H54 (cell line): ENCODE measurements at regions not wholly inside any gene's neighbourhood (a gene's known extent, or its start where the extent isn't known, plus 50 kb on each side); places are given as distances from the start of the nearest gene placed in this dataset.

ENCODE experiments used
- DNase-seq: peaks from one replicate; pipeline ENCODE4 v3.0.0; 2011; ENCODE audit warnings: low spot score, mixed read lengths; ENCODE audit not compliant: insufficient read length
- FAIRE-seq: peaks from 3 replicates; lab custom pipeline; 2011; peaks lifted over from hg19 to GRCh38; lab: Jason Lieb, UNC
- POLR2A ChIP-seq: IDR thresholded peaks from 2 replicates; pipeline ENCODE4 v1.6.1; 2011; ENCODE audit warnings: low read depth, mild to moderate bottlenecking, low read length

- no peak for TF ChIP-seq POLR2A
- DNase-seq (no peak), FAIRE-seq (no peak)
Observed at GRCh38 chr21:36567216-36567885, 87.4 kb upstream of the CLDN14 start.

DNA sequence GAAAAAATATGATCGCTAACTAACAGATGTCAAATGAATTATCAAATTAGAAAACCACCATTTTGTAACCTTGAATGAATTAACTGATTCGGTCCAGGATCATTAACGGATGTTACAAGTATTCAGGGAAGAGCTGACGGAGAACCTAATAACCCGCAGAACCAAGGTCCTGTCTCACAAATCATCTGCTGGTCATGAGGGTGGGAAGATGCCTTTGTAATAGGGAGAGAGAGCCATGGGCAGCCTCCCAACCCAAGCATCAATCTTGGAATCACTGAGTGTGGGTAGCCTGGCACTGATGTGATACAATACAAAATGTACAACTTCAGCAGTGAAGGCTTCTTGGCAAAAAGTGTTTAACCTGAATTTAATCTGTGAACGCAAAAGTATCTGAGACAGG is 89.6 kb upstream of the CLDN14 start:
- no peak for TF ChIP-seq POLR2A
- DNase-seq (no peak), FAIRE-seq (no peak)

DNA sequence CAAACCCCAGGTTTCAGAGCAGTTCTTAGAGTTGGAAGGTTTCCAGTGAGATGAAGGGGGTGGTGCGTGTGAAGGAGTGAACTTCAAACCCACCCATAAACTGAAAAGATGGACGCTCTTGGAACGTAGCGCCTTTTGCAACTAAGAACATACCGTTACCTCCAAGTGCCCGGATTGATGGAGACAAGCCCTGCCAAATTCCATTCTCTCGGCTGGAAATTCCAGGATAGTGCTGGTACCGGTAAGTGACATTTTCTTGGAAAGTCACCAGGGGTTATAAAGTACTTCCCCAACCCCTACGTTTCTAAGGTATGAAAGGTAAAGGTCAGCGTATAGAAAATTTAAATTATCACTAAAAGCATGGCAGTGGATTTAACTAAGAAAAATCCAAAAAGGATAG is 91.6 kb upstream of the CLDN14 start:
- TF ChIP-seq POLR2A = no peak
- FAIRE-seq (no peak), DNase-seq (no peak)

DNA sequence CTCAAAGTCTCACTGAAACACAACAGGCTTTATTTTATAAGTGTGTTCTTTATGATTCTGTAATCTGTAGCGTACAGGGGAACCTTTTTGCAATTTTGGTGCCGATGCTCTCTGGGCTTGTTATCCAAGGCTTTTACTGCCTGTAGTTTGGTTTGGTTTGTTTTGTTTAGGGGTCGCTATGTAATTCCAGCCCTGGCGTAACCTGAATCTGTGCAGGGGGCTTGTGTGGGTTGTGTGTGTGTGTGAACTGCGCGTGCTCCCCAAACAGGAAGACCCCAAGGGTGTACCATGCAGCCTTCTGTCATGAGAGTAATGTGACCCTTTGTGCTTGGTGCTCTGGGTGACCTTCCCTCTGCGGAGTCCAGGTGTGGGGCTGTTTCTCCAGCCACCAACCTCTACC is 92.1 kb upstream of the CLDN14 start:
- no peak for TF ChIP-seq POLR2A
- FAIRE-seq = no peak
- no peak for DNase-seq

DNA sequence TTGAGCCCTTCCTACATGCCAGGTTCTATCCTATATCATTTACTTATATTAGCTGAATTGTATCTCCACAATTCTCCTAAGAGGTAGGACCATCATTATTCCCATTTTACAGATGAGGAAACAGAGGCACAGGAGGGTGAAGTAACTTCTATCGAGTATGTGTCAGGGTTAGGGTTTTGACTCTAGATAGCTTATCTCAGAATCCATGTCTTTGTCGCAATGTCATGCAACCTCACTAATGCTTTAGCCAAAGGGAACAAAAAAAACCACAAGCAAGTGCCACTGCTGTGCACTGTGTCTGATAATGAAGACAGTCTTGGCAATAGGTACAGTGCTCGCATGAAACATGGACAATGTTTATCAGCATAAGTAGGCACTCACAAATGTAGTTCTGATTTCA is 95.4 kb upstream of the CLDN14 start:
- no peak for FAIRE-seq
- no peak for TF ChIP-seq POLR2A
- no peak for DNase-seq

- TF ChIP-seq POLR2A = no peak
- FAIRE-seq (no peak), DNase-seq (no peak)
Observed at GRCh38 chr21:36576441-36576840, 96.5 kb upstream of the CLDN14 start.

DNA sequence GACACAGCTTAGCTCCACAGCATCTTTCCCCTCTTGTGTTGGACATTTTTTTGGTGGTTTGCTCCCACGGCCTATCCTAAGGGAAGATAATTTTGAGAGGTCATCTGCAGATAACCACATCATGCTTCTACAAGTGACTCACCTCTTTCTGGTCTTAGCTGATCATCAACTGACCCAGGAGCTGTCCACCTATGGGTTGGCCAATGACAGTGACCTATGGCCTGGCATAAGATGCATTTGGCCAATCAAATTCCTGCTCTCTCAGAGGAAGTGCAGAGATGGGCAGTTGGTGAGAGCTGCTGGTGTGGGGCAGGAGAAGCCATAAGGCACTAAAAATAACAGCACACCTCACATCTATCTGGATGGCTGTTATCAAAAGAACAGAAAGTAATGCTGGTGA is 100.0 kb upstream of the CLDN14 start:
- DNase-seq (no peak), FAIRE-seq (no peak)
- TF ChIP-seq POLR2A = no peak

GRCh38 chr21:36582271-36582670 is 102.3 kb upstream of the CLDN14 start:
- DNase-seq (no peak), FAIRE-seq (no peak)
- no peak for TF ChIP-seq POLR2A

DNA sequence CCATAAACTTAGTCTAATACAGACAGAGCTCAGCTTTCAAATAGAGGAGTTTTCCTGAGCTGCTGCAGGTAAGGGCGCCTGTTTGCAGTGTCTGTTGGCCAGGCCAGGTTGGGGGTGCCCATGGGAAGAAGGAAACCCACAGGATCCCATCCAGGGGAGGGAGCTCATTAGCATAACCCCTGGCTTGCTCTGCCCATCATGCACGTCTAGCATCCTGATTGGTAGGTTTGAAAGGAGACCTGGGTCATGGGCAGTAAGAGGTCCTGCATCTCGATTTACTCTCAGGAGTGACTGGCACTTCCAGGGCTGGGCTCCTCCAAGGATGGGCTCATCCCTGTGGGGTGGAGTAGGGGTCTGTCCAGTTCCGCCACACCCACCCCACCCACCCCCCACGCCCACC is 103.7 kb upstream of the CLDN14 start:
- TF ChIP-seq POLR2A = no peak
- FAIRE-seq = no peak
- no peak for DNase-seq

GRCh38 chr21:36584980-36585940 is 105.3 kb upstream of the CLDN14 start:
- FAIRE-seq (no peak), DNase-seq (no peak)
- no peak for TF ChIP-seq POLR2A

GRCh38 chr21:36587388-36587787 is 107.5 kb upstream of the CLDN14 start:
- no peak for TF ChIP-seq POLR2A
- DNase-seq = peak; percentile 17
- FAIRE-seq = no peak

- TF ChIP-seq POLR2A = no peak
- DNase-seq (peak; percentile 58), FAIRE-seq (no peak)
Observed at GRCh38 chr21:36589352-36589971, 109.5 kb upstream of the SIM2 start.

GRCh38 chr21:36591326-36591970 is 107.5 kb upstream of the SIM2 start:
- DNase-seq (no peak), FAIRE-seq (no peak)
- no peak for TF ChIP-seq POLR2A

GRCh38 chr21:36596174-36596573 is 102.7 kb upstream of the SIM2 start:
- DNase-seq (no peak), FAIRE-seq (no peak)
- TF ChIP-seq POLR2A = no peak
